Endothelial cell of umbilical vein (primary cell): ENCODE measurements at regions not wholly inside any gene's neighbourhood (a gene's known extent, or its start where the extent isn't known, plus 50 kb on each side); places are given as distances from the start of the nearest gene placed in this dataset.

Experiments used
- BruUV-seq: library from RNA; stranded (reverse); fragments of 400-500 nt; replicated peaks from 2 replicates; lab custom pipeline; 2021; lab: Mats Ljungman, UMichigan
- CTCF ChIA-PET: fragments of 300-600, 350-600 bp; sonication (Branson Sonifier 250); formaldehyde crosslinking; loops from one replicate; lab custom pipeline; 2021; ENCODE audit warnings: antibody characterized with exemption, inconsistent platforms; lab: Charles Lee
- POLR2A ChIA-PET: fragments of 300-600, 350-600 bp; sonication (Branson Sonifier 250); formaldehyde crosslinking; loops from one replicate; lab custom pipeline; 2021; ENCODE audit warnings: antibody characterized with exemption, inconsistent platforms; lab: Charles Lee
- DNase-seq: peaks from one replicate; pipeline ENCODE4 v3.0.0-alpha.2; 2011; ENCODE audit warnings: low read depth, low spot score
- FAIRE-seq: peaks from 2 replicates; lab custom pipeline; 2011; peaks lifted over from hg19 to GRCh38; lab: Jason Lieb, UNC
- H2AFZ ChIP-seq: 2 replicates; pipeline ENCODE4 v1.6.0; 2012; ENCODE audit warnings: low read depth, low read length, control low read depth, inconsistent platforms
- H3K27ac ChIP-seq: 2 replicates; pipeline ENCODE4 v1.5.1; 2011; ENCODE audit warnings: low read depth, mild to moderate bottlenecking, control low read depth, low read length, moderate library complexity; ENCODE audit not compliant: insufficient read depth
- H3K27me3 ChIP-seq, 2 experiments: 2 replicates each; pipeline versions ENCODE4 v1.6.0 to v1.6.1; 2011; ENCODE audit warnings: low read length in 2 of 2, mixed read lengths in 1 of 2; ENCODE audit not compliant: control insufficient read depth in 2 of 2, insufficient read depth in 2 of 2
- H3K36me3 ChIP-seq, 2 experiments: 2 replicates in 1 of 2; 3 replicates in 1 of 2; pipeline ENCODE4 v1.5.1; 2011; ENCODE audit warnings: low read length in 2 of 2, mild to moderate bottlenecking in 1 of 2, moderate library complexity in 1 of 2; ENCODE audit not compliant: control insufficient read depth in 2 of 2, insufficient read depth in 2 of 2; ENCODE audit errors: extremely low read depth in 1 of 2
- H3K4me1 ChIP-seq: 3 replicates; pipeline ENCODE4 v1.5.1; 2011; ENCODE audit warnings: mild to moderate bottlenecking, low read length; ENCODE audit not compliant: control insufficient read depth, insufficient read depth; ENCODE audit errors: extremely low read depth
- H3K4me2 ChIP-seq: 2 replicates; pipeline ENCODE4 v1.6.1; 2011; ENCODE audit warnings: low read length, control low read depth, mixed read lengths; ENCODE audit not compliant: insufficient read depth
- H3K4me3 ChIP-seq, 3 experiments: fragments of 200-600 bp in 1 of 3; sonication (generic), shearing (Covaris generic) in 1 of 3; replicated peaks in 1 of 3; 2 replicates each; pipeline ENCODE4 v1.5.1; 2011 to 2016; ENCODE audit warnings: control low read depth in 3 of 3, low read length in 3 of 3, mild to moderate bottlenecking in 2 of 3, inconsistent platforms in 1 of 3, low read depth in 1 of 3, moderate library complexity in 1 of 3; ENCODE audit not compliant: insufficient read depth in 1 of 3
- H3K79me2 ChIP-seq: 2 replicates; pipeline ENCODE4 v1.6.0; 2012; ENCODE audit warnings: low read length, inconsistent platforms; ENCODE audit not compliant: control insufficient read depth, insufficient read depth
- H3K9ac ChIP-seq: replicated peaks from 2 replicates; pipeline ENCODE3; 2011; ENCODE audit warnings: low read length, control low read depth; ENCODE audit not compliant: insufficient read depth; ENCODE audit errors: extremely low read depth
- H3K9me1 ChIP-seq: replicated peaks from 3 replicates; pipeline ENCODE4 v1.6.0; 2011; ENCODE audit warnings: mild to moderate bottlenecking, low read length; ENCODE audit not compliant: control insufficient read depth, insufficient read depth; ENCODE audit errors: extremely low read depth
- H3K9me3 ChIP-seq: replicated peaks from 2 replicates; pipeline ENCODE4 v1.5.1; 2012; ENCODE audit warnings: low read length, inconsistent platforms; ENCODE audit not compliant: control insufficient read depth, insufficient read depth
- H4K20me1 ChIP-seq: replicated peaks from 2 replicates; pipeline ENCODE3; 2011; ENCODE audit warnings: mild to moderate bottlenecking, low read length; ENCODE audit not compliant: control insufficient read depth, insufficient read depth; ENCODE audit errors: extremely low read depth
- CTCF ChIP-seq, 2 donors: IDR thresholded peaks; 1 replicate in 1 of 2; 2 replicates in 1 of 2; pipeline ENCODE4 v1.5.1; 2011; ENCODE audit warnings: low read length in 2 of 2, mild to moderate bottlenecking in 2 of 2, moderate library complexity in 2 of 2, control low read depth in 1 of 2, inconsistent platforms in 1 of 2, low read depth in 1 of 2; ENCODE audit not compliant: insufficient read depth in 1 of 2; ENCODE audit errors: extremely low read depth in 1 of 2
- EZH2 ChIP-seq: IDR thresholded peaks from 2 replicates; pipeline ENCODE4 v1.6.1; 2012; ENCODE audit warnings: borderline replicate concordance, low read depth, mild to moderate bottlenecking, moderate library complexity, low read length, inconsistent platforms; ENCODE audit not compliant: severe bottlenecking
- FOS ChIP-seq: IDR thresholded peaks from 2 replicates; pipeline ENCODE4 v1.6.1; 2011; ENCODE audit warnings: mild to moderate bottlenecking, low read length, moderate library complexity, borderline replicate concordance; ENCODE audit not compliant: insufficient read depth
- GATA2 ChIP-seq: IDR thresholded peaks from 2 replicates; pipeline ENCODE4 v1.7.0; 2011; ENCODE audit warnings: low read depth, mild to moderate bottlenecking, moderate library complexity, mixed read lengths, low read length; ENCODE audit not compliant: insufficient read length, insufficient read depth
- JUN ChIP-seq: IDR thresholded peaks from 2 replicates; pipeline ENCODE4 v1.6.1; 2011; ENCODE audit warnings: borderline replicate concordance, low read depth; ENCODE audit not compliant: insufficient read length, insufficient read depth
- MYC ChIP-seq: IDR thresholded peaks from one replicate; pipeline ENCODE4 v1.6.1; 2011; ENCODE audit warnings: mild to moderate bottlenecking, low read depth, low read length
- POLR2A ChIP-seq: IDR thresholded peaks from 2 replicates; pipeline ENCODE4 v1.6.1; 2012; ENCODE audit warnings: low read depth, mild to moderate bottlenecking, control low read depth, low read length
- POLR2AphosphoS5 ChIP-seq: IDR thresholded peaks from 2 replicates; pipeline ENCODE4 v1.6.1; 2012; ENCODE audit warnings: low read depth, mild to moderate bottlenecking, control low read depth, low read length, moderate library complexity; ENCODE audit not compliant: insufficient read depth
- dilution Hi-C: fragments of 300-500 bp; cut with MboI; formaldehyde crosslinking; loops from one replicate; pipeline ENCODE4 v1.15.0; 2019; ENCODE audit warnings: low sequenced_read_pairs; ENCODE audit not compliant: extremely low pct_ligation_motif_present
- intact Hi-C: fragments of 100-400 bp; cut with micrococcal nuclease; formaldehyde crosslinking; loops from one replicate; pipeline ENCODE4 v1.10.0; 2022
- TF ChIP-seq, protein P1 (sequence below): IDR thresholded peaks from 2 replicates; pipeline ENCODE4 v1.6.1; 2011; ENCODE audit not compliant: insufficient read depth, insufficient read length

GRCh38 chr7:106521541-106521940 lies 139.4 kb downstream of the CCDC71L start:
- no peak for DNase-seq
- H3K4me2 ChIP-seq = no peak overlapping the region
- no peaks in the 10 kb centered on the region for H3K9me1 ChIP-seq
- intact Hi-C loops (no loop called here), dilution Hi-C loops (no loop called here)
- no peaks in the 10 kb centered on the region for H3K9me3 ChIP-seq
- H4K20me1 ChIP-seq = no peaks in the 10 kb centered on the region
- H3K36me3 ChIP-seq = no peaks in the 10 kb centered on the region
- POLR2A ChIA-PET = interaction anchor here (0.6 kb wide), 1 partner anchor 18 kb away, joined by 4 read pairs; no protein-coding TSS in a partner anchor
- CTCF ChIA-PET = no interaction called here
- peaks cover 4% of the 10 kb centered on the region for H3K4me1 ChIP-seq
- no peak overlapping the region for H2AFZ ChIP-seq
- TF ChIP-seq POLR2AphosphoS5 (no peak), JUN (no peak), FOS (no peak), CTCF (IDR thresholded peaks at IDR 0.05; ENCODE audit: extremely low read depth in 1 of 2, insufficient read depth in 1 of 2, low read depth in 1 of 2, low read length in 2 of 2) (no peak), POLR2A (no peak), EZH2 (no peak), MYC (no peak), GATA2 (no peak)
- TF ChIP-seq, protein P1, sequence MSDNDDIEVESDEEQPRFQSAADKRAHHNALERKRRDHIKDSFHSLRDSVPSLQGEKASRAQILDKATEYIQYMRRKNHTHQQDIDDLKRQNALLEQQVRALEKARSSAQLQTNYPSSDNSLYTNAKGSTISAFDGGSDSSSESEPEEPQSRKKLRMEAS = no peak
- H3K79me2 ChIP-seq = no peaks in the 10 kb centered on the region
- no TSS peak for BruUV-seq
- H3K4me3 ChIP-seq = no peak overlapping the region
- H3K9ac ChIP-seq = no peak overlapping the region
- no peak overlapping the region for H3K27ac ChIP-seq
- FAIRE-seq = no peak
- no peaks in the 10 kb centered on the region for H3K27me3 ChIP-seq
